Endodermal cell (in vitro differentiated cells): ENCODE measurements at regions not wholly inside any gene's neighbourhood (a gene's known extent, or its start where the extent isn't known, plus 50 kb on each side); places are given as distances from the start of the nearest gene placed in this dataset.

Experiments used
- DNase-seq: peaks from one replicate; pipeline ENCODE4 v3.0.0-alpha.2; 2017
- H3K27ac ChIP-seq: 2 replicates; pipeline ENCODE4 v1.5.1; 2013; ENCODE audit warnings: mild to moderate bottlenecking, low read depth, low read length, moderate library complexity
- H3K27me3 ChIP-seq: 2 replicates; pipeline ENCODE4 v1.6.1; 2013; ENCODE audit warnings: mild to moderate bottlenecking, low read length, moderate library complexity; ENCODE audit not compliant: insufficient read depth, control insufficient read depth, poor library complexity, severe bottlenecking
- H3K36me3 ChIP-seq: 2 replicates; pipeline ENCODE4 v1.7.0; 2013; ENCODE audit warnings: mild to moderate bottlenecking, low read length, moderate library complexity; ENCODE audit not compliant: control insufficient read depth, insufficient read depth
- H3K4me1 ChIP-seq: one replicate; pipeline ENCODE4 v1.7.0; 2013; ENCODE audit warnings: low read length; ENCODE audit not compliant: control insufficient read depth, insufficient read depth
- H3K4me3 ChIP-seq: 2 replicates; pipeline ENCODE4 v1.5.1; 2013; ENCODE audit warnings: mild to moderate bottlenecking, low read length, moderate library complexity
- H3K9ac ChIP-seq: 2 replicates; pipeline ENCODE4 v1.6.1; 2013; ENCODE audit warnings: mild to moderate bottlenecking, low read length, moderate library complexity; ENCODE audit not compliant: poor library complexity, severe bottlenecking; ENCODE audit errors: extremely low read depth
- H3K9me3 ChIP-seq: 2 replicates; pipeline ENCODE4 v1.6.1; 2013; ENCODE audit warnings: mild to moderate bottlenecking, low read length, moderate library complexity; ENCODE audit not compliant: control insufficient read depth
- H3K27ac Mint-ChIP-seq: 2 replicates; pipeline ENCODE4 v1.8.0; 2020; ENCODE audit warnings: mixed read lengths
- H3K27me3 Mint-ChIP-seq: 2 replicates; pipeline ENCODE4 v1.8.0; 2021; ENCODE audit warnings: mild to moderate bottlenecking, mixed read lengths; ENCODE audit not compliant: insufficient read depth
- H3K36me3 Mint-ChIP-seq: 2 replicates; pipeline ENCODE4 v1.8.0; 2020; ENCODE audit warnings: low read depth, mixed read lengths
- H3K4me1 Mint-ChIP-seq: 2 replicates; pipeline ENCODE4 v1.8.0; 2020; ENCODE audit warnings: mixed read lengths
- H3K4me3 Mint-ChIP-seq: 2 replicates; pipeline ENCODE4 v1.8.0; 2020; ENCODE audit warnings: mild to moderate bottlenecking, moderate library complexity, mixed read lengths
- H3K9me3 Mint-ChIP-seq: 2 replicates; pipeline ENCODE4 v1.8.0; 2020; ENCODE audit warnings: mild to moderate bottlenecking, mixed read lengths
- WGBS, 2 experiments: methylation state at CpG; one replicate each; pipeline versions ENCODE4 v1.1.5 to v1.1.7; 2013; ENCODE audit warnings: missing lambda C conversion rate in 2 of 2, mixed read lengths in 1 of 2; ENCODE audit not compliant: insufficient coverage in 1 of 2, insufficient read length in 1 of 2; 5-methylcytosine and 5-hydroxymethylcytosine counted together
- TF ChIP-seq, protein P1 (sequence below): fragments of 200-600 bp; sonication (generic); conservative IDR thresholded peaks from 2 replicates; pipeline ENCODE4 v1.5.0; 2021; ENCODE audit warnings: antibody characterized with exemption, mild to moderate bottlenecking

DNA sequence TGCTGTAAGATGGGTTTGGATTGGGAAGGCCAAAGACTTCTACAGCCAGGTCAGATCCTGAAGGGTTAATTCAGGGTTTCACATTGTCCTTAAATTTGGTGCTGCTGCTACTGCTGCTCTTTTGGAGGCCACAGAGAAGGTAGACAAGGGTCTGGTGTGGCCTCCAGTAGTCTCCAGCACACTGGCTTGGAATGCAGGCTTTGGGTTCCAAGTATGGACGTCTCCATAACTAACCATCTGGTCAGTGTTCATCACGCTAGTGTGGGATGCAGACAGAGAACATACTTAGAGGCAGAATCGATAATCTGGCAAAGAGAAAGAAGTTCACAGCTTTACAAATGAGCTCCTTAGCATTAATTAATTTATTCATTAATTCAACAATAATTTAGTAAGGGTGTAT lies 154.1 kb downstream of the ZBTB18 start:
- Mint-ChIP-seq H3K27ac (no peak overlapping the region), H3K36me3 (no peaks in the 10 kb centered on the region), H3K27me3 (peaks cover 2% of the 10 kb centered on the region), H3K4me1 (no peaks in the 10 kb centered on the region), H3K9me3 (no peaks in the 10 kb centered on the region), H3K4me3 (no peak overlapping the region)
- Histone ChIP-seq H3K4me3 (no peak overlapping the region), H3K27ac (no peak overlapping the region), H3K4me1 (no peaks in the 10 kb centered on the region), H3K9me3 (no peaks in the 10 kb centered on the region), H3K27me3 (no peaks in the 10 kb centered on the region), H3K36me3 (no peaks in the 10 kb centered on the region), H3K9ac (no peak overlapping the region)
- TF ChIP-seq, protein P1, sequence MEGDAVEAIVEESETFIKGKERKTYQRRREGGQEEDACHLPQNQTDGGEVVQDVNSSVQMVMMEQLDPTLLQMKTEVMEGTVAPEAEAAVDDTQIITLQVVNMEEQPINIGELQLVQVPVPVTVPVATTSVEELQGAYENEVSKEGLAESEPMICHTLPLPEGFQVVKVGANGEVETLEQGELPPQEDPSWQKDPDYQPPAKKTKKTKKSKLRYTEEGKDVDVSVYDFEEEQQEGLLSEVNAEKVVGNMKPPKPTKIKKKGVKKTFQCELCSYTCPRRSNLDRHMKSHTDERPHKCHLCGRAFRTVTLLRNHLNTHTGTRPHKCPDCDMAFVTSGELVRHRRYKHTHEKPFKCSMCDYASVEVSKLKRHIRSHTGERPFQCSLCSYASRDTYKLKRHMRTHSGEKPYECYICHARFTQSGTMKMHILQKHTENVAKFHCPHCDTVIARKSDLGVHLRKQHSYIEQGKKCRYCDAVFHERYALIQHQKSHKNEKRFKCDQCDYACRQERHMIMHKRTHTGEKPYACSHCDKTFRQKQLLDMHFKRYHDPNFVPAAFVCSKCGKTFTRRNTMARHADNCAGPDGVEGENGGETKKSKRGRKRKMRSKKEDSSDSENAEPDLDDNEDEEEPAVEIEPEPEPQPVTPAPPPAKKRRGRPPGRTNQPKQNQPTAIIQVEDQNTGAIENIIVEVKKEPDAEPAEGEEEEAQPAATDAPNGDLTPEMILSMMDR = no peak
- DNase-seq = no peak
- WGBS, 2 experiments = 90 to 100% methylated on average over 1 to 3 of the region's 3 CpGs

DNA sequence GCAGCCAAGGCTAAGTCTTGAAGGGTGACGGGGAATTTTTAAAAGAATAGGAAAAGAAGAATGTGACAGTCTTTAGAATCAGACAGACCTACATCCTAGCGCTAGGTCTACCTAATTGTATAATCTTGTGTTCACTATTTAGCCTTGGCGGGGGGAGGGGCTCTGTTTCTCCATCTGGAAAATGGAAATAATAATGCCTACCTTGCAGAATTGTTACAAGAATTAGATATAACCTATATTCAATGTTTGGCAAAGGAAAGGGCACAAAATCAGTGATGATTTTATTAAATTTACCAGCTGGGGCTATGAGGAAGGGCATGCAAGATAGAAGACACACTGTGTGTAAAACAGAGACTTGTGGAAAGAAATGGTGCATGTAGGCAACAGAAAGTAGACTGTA lies 154.8 kb downstream of the ZBTB18 start:
- TF ChIP-seq, protein P1 = no peak
- Histone ChIP-seq H3K9me3 (no peaks in the 10 kb centered on the region), H3K27ac (no peak overlapping the region), H3K27me3 (no peaks in the 10 kb centered on the region), H3K9ac (no peak overlapping the region), H3K4me1 (no peaks in the 10 kb centered on the region), H3K36me3 (no peaks in the 10 kb centered on the region), H3K4me3 (no peak overlapping the region)
- Mint-ChIP-seq H3K36me3 (no peaks in the 10 kb centered on the region), H3K27me3 (peaks cover 2% of the 10 kb centered on the region), H3K4me1 (no peaks in the 10 kb centered on the region), H3K27ac (no peak overlapping the region), H3K9me3 (no peaks in the 10 kb centered on the region), H3K4me3 (no peak overlapping the region)
- DNase-seq = no peak
- WGBS, 2 experiments = 97 to 100% methylated on average over 1 to 3 of the region's 3 CpGs

DNA sequence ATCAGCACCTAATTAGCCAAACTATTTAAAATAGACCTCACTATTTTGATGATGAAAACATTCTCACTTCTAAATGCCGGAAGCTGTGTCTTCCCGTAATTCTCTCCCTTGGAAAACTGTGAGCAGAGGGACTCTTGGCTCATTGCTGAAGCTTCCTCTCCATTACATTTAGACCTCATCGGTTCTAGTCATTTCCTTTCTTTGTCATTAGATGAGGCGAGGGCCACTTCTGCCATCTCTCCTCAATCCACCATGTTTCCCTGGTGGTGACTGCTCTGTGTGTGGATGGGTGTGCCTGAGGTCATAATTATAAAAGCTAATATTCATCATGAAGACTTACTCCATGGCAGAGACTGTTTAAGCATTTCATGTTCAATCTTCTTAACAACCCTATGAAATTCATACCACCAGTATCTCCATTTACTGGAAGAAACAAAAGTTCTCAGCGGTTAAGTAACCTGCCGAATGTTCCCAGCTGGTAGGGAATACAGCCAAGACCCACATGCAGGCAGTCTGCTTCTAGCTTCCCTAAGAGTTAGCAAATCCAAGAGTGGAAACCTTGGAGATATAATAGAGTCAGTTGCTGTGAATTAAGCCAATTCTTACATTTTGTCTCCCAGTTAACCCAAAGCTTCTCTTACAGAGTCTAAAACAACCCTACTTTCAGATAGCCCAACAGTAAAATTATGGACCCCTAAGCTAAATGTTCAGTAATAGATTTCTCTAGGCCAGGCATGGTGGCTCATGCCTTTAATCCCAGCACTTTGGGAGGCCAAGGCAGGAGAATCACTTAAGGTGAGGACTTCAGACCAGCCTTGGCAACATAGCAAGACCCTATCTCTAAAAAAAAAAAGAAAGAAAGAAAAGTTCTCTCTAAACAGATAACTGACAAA lies 156.2 kb downstream of the ZBTB18 start:
- Histone ChIP-seq H3K27ac (no peak overlapping the region), H3K36me3 (no peaks in the 10 kb centered on the region), H3K4me3 (no peak overlapping the region), H3K9me3 (no peaks in the 10 kb centered on the region), H3K9ac (no peak overlapping the region), H3K27me3 (no peaks in the 10 kb centered on the region), H3K4me1 (no peaks in the 10 kb centered on the region)
- WGBS, 2 experiments = 94 to 95% methylated on average over 4 to 6 of the region's 6 CpGs
- Mint-ChIP-seq H3K27ac (no peak overlapping the region), H3K27me3 (peaks cover 3% of the 10 kb centered on the region), H3K9me3 (no peaks in the 10 kb centered on the region), H3K36me3 (no peaks in the 10 kb centered on the region), H3K4me1 (no peaks in the 10 kb centered on the region), H3K4me3 (no peak overlapping the region)
- no peak for DNase-seq
- TF ChIP-seq, protein P1 = no peak
